ENCODE measurements at regions not wholly inside any gene's neighbourhood (a gene's known extent, or its start where the extent isn't known, plus 50 kb on each side); places are given as distances from the start of the nearest gene placed in this dataset.

- TF ChIP-seq, protein P1, sequence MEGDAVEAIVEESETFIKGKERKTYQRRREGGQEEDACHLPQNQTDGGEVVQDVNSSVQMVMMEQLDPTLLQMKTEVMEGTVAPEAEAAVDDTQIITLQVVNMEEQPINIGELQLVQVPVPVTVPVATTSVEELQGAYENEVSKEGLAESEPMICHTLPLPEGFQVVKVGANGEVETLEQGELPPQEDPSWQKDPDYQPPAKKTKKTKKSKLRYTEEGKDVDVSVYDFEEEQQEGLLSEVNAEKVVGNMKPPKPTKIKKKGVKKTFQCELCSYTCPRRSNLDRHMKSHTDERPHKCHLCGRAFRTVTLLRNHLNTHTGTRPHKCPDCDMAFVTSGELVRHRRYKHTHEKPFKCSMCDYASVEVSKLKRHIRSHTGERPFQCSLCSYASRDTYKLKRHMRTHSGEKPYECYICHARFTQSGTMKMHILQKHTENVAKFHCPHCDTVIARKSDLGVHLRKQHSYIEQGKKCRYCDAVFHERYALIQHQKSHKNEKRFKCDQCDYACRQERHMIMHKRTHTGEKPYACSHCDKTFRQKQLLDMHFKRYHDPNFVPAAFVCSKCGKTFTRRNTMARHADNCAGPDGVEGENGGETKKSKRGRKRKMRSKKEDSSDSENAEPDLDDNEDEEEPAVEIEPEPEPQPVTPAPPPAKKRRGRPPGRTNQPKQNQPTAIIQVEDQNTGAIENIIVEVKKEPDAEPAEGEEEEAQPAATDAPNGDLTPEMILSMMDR (IDR thresholded peaks at IDR 0.05; ENCODE audit: low read length) = no peak
- no peak for TF ChIP-seq EZH2 (IDR thresholded peaks at IDR 0.05; ENCODE audit: borderline replicate concordance, low read length)
Measured at GRCh38 chr13:87358319-87358718, 312.9 kb upstream of the SLITRK5 start.

Data from OCI-LY1 (cell line).